GM06990 (cell line): ENCODE measurements at regions not wholly inside any gene's neighbourhood (a gene's known extent, or its start where the extent isn't known, plus 50 kb on each side); places are given as distances from the start of the nearest gene placed in this dataset.

ENCODE experiments used
- DNase-seq: peaks from one replicate; pipeline ENCODE4 v3.0.0-alpha.2; 2011; ENCODE audit not compliant: insufficient read length; ENCODE audit errors: extremely low read depth
- H3K27me3 ChIP-seq: replicated peaks from 2 replicates; pipeline ENCODE4 v1.6.0; 2011; ENCODE audit warnings: low read length; ENCODE audit not compliant: control insufficient read depth, insufficient read depth
- H3K36me3 ChIP-seq: 2 replicates; pipeline ENCODE4 v1.5.1; 2011; ENCODE audit warnings: low read length; ENCODE audit not compliant: control insufficient read depth, insufficient read depth
- H3K4me3 ChIP-seq: replicated peaks from 2 replicates; pipeline ENCODE4 v1.5.1; 2011; ENCODE audit warnings: low read depth, mild to moderate bottlenecking, control low read depth, low read length
- CTCF ChIP-seq: IDR thresholded peaks from 2 replicates; pipeline ENCODE4 v1.5.1; 2011; ENCODE audit warnings: low read length, control low read depth, mild to moderate bottlenecking, inconsistent platforms; ENCODE audit not compliant: insufficient read depth, poor library complexity, severe bottlenecking

GRCh38 chr6:87907521-87907920 is 140.1 kb upstream of the SPACA1 start:
- no peak for DNase-seq
- no peaks in the 10 kb centered on the region for H3K27me3 ChIP-seq
- no peak for TF ChIP-seq CTCF
- H3K36me3 ChIP-seq, result no peaks in the 10 kb centered on the region
- H3K4me3 ChIP-seq, result no peak overlapping the region

GRCh38 chr6:87905101-87905641 is 142.5 kb upstream of the SPACA1 start:
- no peaks in the 10 kb centered on the region for H3K36me3 ChIP-seq
- DNase-seq, result peak; percentile 55
- H3K27me3 ChIP-seq, result no peaks in the 10 kb centered on the region
- no peak overlapping the region for H3K4me3 ChIP-seq
- TF ChIP-seq CTCF, result no peak

- Histone ChIP-seq H3K27me3 (no peaks in the 10 kb centered on the region), H3K36me3 (no peaks in the 10 kb centered on the region), H3K4me3 (no peak overlapping the region)
- no peak for TF ChIP-seq CTCF
- no peak for DNase-seq
Observed at GRCh38 chr6:87904011-87904410, 143.6 kb upstream of the SPACA1 start.

DNA sequence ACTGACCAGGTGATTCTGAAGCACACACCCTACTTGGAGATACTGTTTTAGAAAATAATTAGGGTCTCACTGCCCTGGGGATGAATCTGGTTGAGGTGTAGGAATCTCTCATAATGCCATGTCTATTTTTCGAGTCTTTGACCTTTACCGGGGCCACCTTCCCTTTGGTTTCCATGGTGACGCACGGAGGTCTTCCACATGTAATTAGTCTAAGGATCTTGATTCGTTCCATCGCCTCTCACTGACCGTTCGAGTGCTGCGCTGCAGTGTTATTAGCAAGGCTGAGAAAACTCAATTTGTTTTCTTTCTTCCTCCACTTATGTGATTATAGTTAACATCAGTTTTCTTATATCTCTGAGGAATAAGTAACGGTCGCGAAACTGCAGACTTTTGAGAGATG is 144.3 kb upstream of the SPACA1 start:
- H3K27me3 ChIP-seq, result no peaks in the 10 kb centered on the region
- DNase-seq, result no peak
- no peak overlapping the region for H3K4me3 ChIP-seq
- no peak for TF ChIP-seq CTCF
- no peaks in the 10 kb centered on the region for H3K36me3 ChIP-seq

GRCh38 chr6:87902383-87902782 is 145.3 kb upstream of the SPACA1 start:
- Histone ChIP-seq H3K27me3 (no peaks in the 10 kb centered on the region), H3K4me3 (no peak overlapping the region), H3K36me3 (no peaks in the 10 kb centered on the region)
- no peak for TF ChIP-seq CTCF
- DNase-seq, result no peak

DNA sequence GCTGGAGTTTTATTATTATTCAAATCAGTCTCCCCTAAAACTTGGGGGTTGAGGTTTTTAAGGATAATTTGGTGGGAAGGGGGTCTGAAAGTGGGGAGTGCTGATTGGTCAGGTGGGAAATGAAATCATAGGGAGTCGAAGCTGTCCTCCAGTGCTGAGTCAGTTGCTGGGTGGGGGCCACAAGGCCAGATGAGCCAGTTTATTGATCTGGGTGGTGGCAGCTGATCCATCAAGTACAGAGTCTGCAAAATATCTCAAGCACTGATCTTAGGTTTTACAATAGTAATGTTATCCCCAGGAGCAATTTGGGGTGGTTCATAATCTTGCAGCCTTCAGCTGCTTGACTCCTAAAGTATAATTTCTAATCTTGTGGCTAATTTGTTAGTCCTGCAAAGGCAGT is 146.0 kb upstream of the SPACA1 start:
- H3K36me3 ChIP-seq, result no peaks in the 10 kb centered on the region
- no peak overlapping the region for H3K4me3 ChIP-seq
- H3K27me3 ChIP-seq, result no peaks in the 10 kb centered on the region
- TF ChIP-seq CTCF, result no peak
- no peak for DNase-seq
